ENCODE measurements at regions not wholly inside any gene's neighbourhood (a gene's known extent, or its start where the extent isn't known, plus 50 kb on each side); places are given as distances from the start of the nearest gene placed in this dataset.
"Not testable (repeated sequence)": the region's sequence is repeated elsewhere in the genome, so short reads cannot be mapped to it uniquely, and the experiment has no call there.

- CTCF ChIA-PET = no interaction called here
- POLR2A ChIA-PET = no interaction called here
Observed at GRCh38 chr6:99143108-99143861, 195.5 kb upstream of the FBXL4 start.

- POLR2A ChIA-PET = not testable (repeated sequence)
Observed at GRCh38 chr6:99141906-99142305, 194.2 kb upstream of the FBXL4 start.

GRCh38 chr6:99138445-99138844 lies 190.7 kb upstream of the FBXL4 start:
- ChIA-PET CTCF (no interaction called here), POLR2A (no interaction called here)

More at GRCh38 chr6:99141906-99142305, 194.2 kb upstream of the FBXL4 start:
- CTCF ChIA-PET = not testable (repeated sequence)

- CTCF ChIA-PET = no interaction called here
- POLR2A ChIA-PET = no interaction called here
Observed at GRCh38 chr6:99137314-99137713, 189.6 kb upstream of the FBXL4 start.

- ChIA-PET CTCF (no interaction called here), POLR2A (no interaction called here)
Observed at GRCh38 chr6:99136488-99136887, 188.7 kb upstream of the FBXL4 start.

GRCh38 chr6:99132026-99132635 lies 184.4 kb upstream of the FBXL4 start:
- ChIA-PET POLR2A (no interaction called here), CTCF (no interaction called here)

GRCh38 chr6:99130897-99131873 lies 183.4 kb upstream of the FBXL4 start:
- ChIA-PET POLR2A (no interaction called here), CTCF (no interaction called here)

- ChIA-PET CTCF (no interaction called here), POLR2A (no interaction called here)
Observed at GRCh38 chr6:99129835-99130234, 182.1 kb upstream of the FBXL4 start.

GRCh38 chr6:99121748-99122147 lies 174.0 kb upstream of the FBXL4 start:
- CTCF ChIA-PET = no interaction called here

GRCh38 chr6:99120641-99121040 lies 172.9 kb upstream of the FBXL4 start:
- ChIA-PET POLR2A (interaction anchor here (0.6 kb wide), 1 partner anchor 1852 kb away, joined by 4 read pairs; no protein-coding TSS in a partner anchor), CTCF (no interaction called here)

More at GRCh38 chr6:99121748-99122147, 174.0 kb upstream of the FBXL4 start:
- POLR2A ChIA-PET = no interaction called here

GRCh38 chr6:99119109-99120031 lies 171.6 kb upstream of the FBXL4 start:
- POLR2A ChIA-PET = no interaction called here
- CTCF ChIA-PET = interaction anchor here (0.6 to 1.1 kb wide), 3 partner anchors 10 to 274 kb away, joined by 3 to 6 read pairs (median 3); no protein-coding TSS in a partner anchor

- POLR2A ChIA-PET = no interaction called here
- CTCF ChIA-PET = no interaction called here
Observed at GRCh38 chr6:99114769-99115406, 167.1 kb upstream of the FBXL4 start.

GRCh38 chr6:99111590-99111989 lies 163.8 kb upstream of the FBXL4 start:
- POLR2A ChIA-PET = no interaction called here
- CTCF ChIA-PET = no interaction called here

- ChIA-PET CTCF (interaction anchor here (1.7 kb wide), 1 partner anchor 9 kb away, joined by 6 read pairs; no protein-coding TSS in a partner anchor), POLR2A (no interaction called here)
Observed at GRCh38 chr6:99110029-99110428, 162.3 kb upstream of the FBXL4 start.

GRCh38 chr6:99104218-99104617 lies 156.5 kb upstream of the FBXL4 start:
- CTCF ChIA-PET = no interaction called here
- POLR2A ChIA-PET = no interaction called here

- POLR2A ChIA-PET = no interaction called here
Observed at GRCh38 chr6:99099243-99099642, 151.5 kb upstream of the FBXL4 start.

GRCh38 chr6:99096170-99096569 lies 148.4 kb upstream of the FBXL4 start:
- ChIA-PET POLR2A (no interaction called here), CTCF (interaction anchor here (0.6 kb wide), 1 partner anchor 12 kb away, joined by 5 read pairs; no protein-coding TSS in a partner anchor)

More at GRCh38 chr6:99099243-99099642, 151.5 kb upstream of the FBXL4 start:
- CTCF ChIA-PET = no interaction called here

GRCh38 chr6:99093456-99094190 lies 145.9 kb upstream of the FBXL4 start:
- ChIA-PET CTCF (no interaction called here), POLR2A (no interaction called here)

Data from activated CD8-positive, alpha-beta memory T cell treated with anti-CD3 and anti-CD28 coated beads for 36 hours (primary cell).